ENCODE measurements at regions not wholly inside any gene's neighbourhood (a gene's known extent, or its start where the extent isn't known, plus 50 kb on each side); places are given as distances from the start of the nearest gene placed in this dataset.
"Not testable (repeated sequence)": the region's sequence is repeated elsewhere in the genome, so short reads cannot be mapped to it uniquely, and the experiment has no call there.

DNA sequence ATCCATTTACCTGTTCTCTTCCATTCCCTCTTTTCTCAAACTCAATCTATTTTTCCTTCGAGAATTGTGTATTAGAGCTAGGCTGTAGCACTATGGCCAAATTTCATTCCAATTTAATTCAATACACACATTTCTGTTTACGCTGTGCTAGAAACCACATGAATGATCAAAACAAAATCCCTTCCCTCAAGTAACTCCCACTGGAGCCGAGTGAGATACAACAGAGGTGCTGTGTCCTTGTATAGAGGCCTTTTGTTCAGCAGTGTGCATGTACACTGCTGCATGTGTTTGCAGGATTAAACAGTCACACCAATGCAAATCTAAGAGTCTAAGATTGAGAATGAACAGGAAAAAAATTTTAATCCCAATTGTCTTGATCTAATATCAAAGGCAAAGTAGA lies 734.2 kb downstream of the RAPGEF2 start:
- H3K4me3 ChIP-seq (replicated peaks in 1 of 2; ENCODE audit: low read depth in 2 of 2, low read length in 2 of 2): no peak overlapping the region
- DNase-seq (ENCODE audit: low read depth in 2 of 2): no peak
- no peak for TF ChIP-seq CTCF (IDR thresholded peaks at IDR 0.05; ENCODE audit: low read depth, low read length)

DNA sequence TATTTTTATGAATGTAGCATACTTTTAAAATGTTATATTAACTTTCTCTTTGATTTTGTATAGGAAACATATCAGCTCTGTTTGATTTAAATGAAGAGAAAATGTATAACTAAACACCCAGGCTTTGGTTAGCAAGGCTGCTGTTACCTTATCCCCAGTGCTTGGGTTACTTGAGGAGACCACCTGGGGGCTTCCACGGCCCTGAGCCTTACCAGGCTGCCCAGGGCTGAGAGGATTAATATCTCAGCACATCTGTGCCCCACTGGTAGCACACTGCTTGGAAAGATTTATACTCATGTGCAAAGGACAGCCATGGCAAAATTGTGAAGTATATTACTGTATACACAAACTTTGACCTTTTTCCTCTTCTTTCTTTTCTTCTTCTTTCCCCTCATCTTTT lies 752.9 kb downstream of the RAPGEF2 start:
- TF ChIP-seq CTCF (IDR thresholded peaks at IDR 0.05; ENCODE audit: low read depth, low read length): no peak
- no peak for DNase-seq (ENCODE audit: low read depth in 2 of 2)
- H3K4me3 ChIP-seq (replicated peaks in 1 of 2; ENCODE audit: low read depth in 2 of 2, low read length in 2 of 2): no peak overlapping the region

DNA sequence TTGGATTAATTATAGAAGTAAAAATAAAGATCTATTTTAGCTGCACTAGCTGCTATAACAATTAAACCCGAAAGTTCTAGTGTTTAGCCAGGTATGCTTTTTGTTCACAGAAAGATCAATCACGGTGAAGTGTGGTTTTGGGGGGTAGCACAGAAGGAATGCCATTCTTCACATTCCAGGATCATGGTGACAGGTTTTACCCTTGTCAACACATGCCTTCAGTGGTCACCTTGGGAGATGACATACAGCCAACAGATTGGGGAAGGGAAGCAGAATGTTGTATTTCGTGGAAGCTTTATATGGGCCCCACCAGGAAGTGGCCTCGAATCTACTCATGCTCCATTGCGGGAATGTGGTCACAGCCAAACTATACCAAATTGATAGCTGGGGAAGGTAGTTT lies 753.6 kb downstream of the RAPGEF2 start:
- H3K4me3 ChIP-seq (replicated peaks in 1 of 2; ENCODE audit: low read depth in 2 of 2, low read length in 2 of 2): no peak overlapping the region
- no peak for TF ChIP-seq CTCF (IDR thresholded peaks at IDR 0.05; ENCODE audit: low read depth, low read length)
- no peak for DNase-seq (ENCODE audit: low read depth in 2 of 2)

GRCh38 chr4:159859656-159860148 lies 756.8 kb downstream of the RAPGEF2 start:
- DNase-seq (ENCODE audit: low read depth in 2 of 2): no peak
- no peak overlapping the region for H3K4me3 ChIP-seq (replicated peaks in 1 of 2; ENCODE audit: low read depth in 2 of 2, low read length in 2 of 2)
- TF ChIP-seq CTCF (IDR thresholded peaks at IDR 0.05; ENCODE audit: low read depth, low read length): no peak

DNA sequence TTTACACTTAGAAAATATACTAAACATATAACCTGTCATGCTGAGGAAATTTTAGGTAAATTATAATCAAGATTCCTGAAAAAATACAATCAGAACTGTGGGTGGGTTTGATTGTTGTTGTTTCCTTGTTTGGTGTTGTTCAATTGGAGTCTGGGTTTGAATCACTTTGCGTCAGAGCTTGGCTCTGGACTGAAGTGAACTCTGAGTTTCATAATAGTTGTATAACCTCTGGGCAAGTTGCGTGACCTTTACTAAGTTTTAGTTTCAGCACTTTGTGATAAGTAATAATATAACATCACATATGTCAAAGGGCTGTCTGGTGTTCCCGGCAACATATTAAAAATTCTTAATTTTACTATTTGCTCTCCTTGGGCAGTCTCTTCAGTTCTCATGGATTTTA lies 758.1 kb downstream of the RAPGEF2 start:
- H3K4me3 ChIP-seq (replicated peaks in 1 of 2; ENCODE audit: low read depth in 2 of 2, low read length in 2 of 2): no peak overlapping the region
- no peak for TF ChIP-seq CTCF (IDR thresholded peaks at IDR 0.05; ENCODE audit: low read depth, low read length)

GRCh38 chr4:159864337-159864736 lies 761.5 kb downstream of the RAPGEF2 start:
- H3K4me3 ChIP-seq (replicated peaks in 1 of 2; ENCODE audit: low read depth in 2 of 2, low read length in 2 of 2): no peak overlapping the region
- TF ChIP-seq CTCF (IDR thresholded peaks at IDR 0.05; ENCODE audit: low read depth, low read length): no peak
- DNase-seq (ENCODE audit: low read depth in 2 of 2): no peak

More for the DNA sequence above, 758.1 kb downstream of the RAPGEF2 start:
- no peak for DNase-seq (ENCODE audit: low read depth in 2 of 2)

- DNase-seq (ENCODE audit: low read depth in 2 of 2): no peak
- TF ChIP-seq CTCF (IDR thresholded peaks at IDR 0.05; ENCODE audit: low read depth, low read length): no peak
- no peak overlapping the region for H3K4me3 ChIP-seq (replicated peaks in 1 of 2; ENCODE audit: low read depth in 2 of 2, low read length in 2 of 2)
Measured at GRCh38 chr4:159867673-159868072, 764.8 kb downstream of the RAPGEF2 start.

- not testable (repeated sequence) for DNase-seq (ENCODE audit: low read depth in 2 of 2)
Measured at GRCh38 chr4:159868936-159869335, 766.1 kb downstream of the RAPGEF2 start.

More at GRCh38 chr4:159868936-159869335, 766.1 kb downstream of the RAPGEF2 start:
- H3K4me3 ChIP-seq (replicated peaks in 1 of 2; ENCODE audit: low read depth in 2 of 2, low read length in 2 of 2): not testable (repeated sequence)
